Endothelial cell of umbilical vein (primary cell): ENCODE measurements at regions not wholly inside any gene's neighbourhood (a gene's known extent, or its start where the extent isn't known, plus 50 kb on each side); places are given as distances from the start of the nearest gene placed in this dataset.

Experiments used
- BruUV-seq: library from RNA; stranded (reverse); fragments of 400-500 nt; replicated peaks from 2 replicates; lab custom pipeline; 2021; lab: Mats Ljungman, UMichigan
- CTCF ChIA-PET: fragments of 300-600, 350-600 bp; sonication (Branson Sonifier 250); formaldehyde crosslinking; loops from one replicate; lab custom pipeline; 2021; ENCODE audit warnings: antibody characterized with exemption, inconsistent platforms; lab: Charles Lee
- POLR2A ChIA-PET: fragments of 300-600, 350-600 bp; sonication (Branson Sonifier 250); formaldehyde crosslinking; loops from one replicate; lab custom pipeline; 2021; ENCODE audit warnings: antibody characterized with exemption, inconsistent platforms; lab: Charles Lee
- DNase-seq: peaks from one replicate; pipeline ENCODE4 v3.0.0-alpha.2; 2011; ENCODE audit warnings: low read depth, low spot score
- FAIRE-seq: peaks from 2 replicates; lab custom pipeline; 2011; peaks lifted over from hg19 to GRCh38; lab: Jason Lieb, UNC
- H2AFZ ChIP-seq: 2 replicates; pipeline ENCODE4 v1.6.0; 2012; ENCODE audit warnings: low read depth, low read length, control low read depth, inconsistent platforms
- H3K27ac ChIP-seq: 2 replicates; pipeline ENCODE4 v1.5.1; 2011; ENCODE audit warnings: low read depth, mild to moderate bottlenecking, control low read depth, low read length, moderate library complexity; ENCODE audit not compliant: insufficient read depth
- H3K27me3 ChIP-seq, 2 experiments: 2 replicates each; pipeline versions ENCODE4 v1.6.0 to v1.6.1; 2011; ENCODE audit warnings: low read length in 2 of 2, mixed read lengths in 1 of 2; ENCODE audit not compliant: control insufficient read depth in 2 of 2, insufficient read depth in 2 of 2
- H3K36me3 ChIP-seq, 2 experiments: 2 replicates in 1 of 2; 3 replicates in 1 of 2; pipeline ENCODE4 v1.5.1; 2011; ENCODE audit warnings: low read length in 2 of 2, mild to moderate bottlenecking in 1 of 2, moderate library complexity in 1 of 2; ENCODE audit not compliant: control insufficient read depth in 2 of 2, insufficient read depth in 2 of 2; ENCODE audit errors: extremely low read depth in 1 of 2
- H3K4me1 ChIP-seq: 3 replicates; pipeline ENCODE4 v1.5.1; 2011; ENCODE audit warnings: mild to moderate bottlenecking, low read length; ENCODE audit not compliant: control insufficient read depth, insufficient read depth; ENCODE audit errors: extremely low read depth
- H3K4me2 ChIP-seq: 2 replicates; pipeline ENCODE4 v1.6.1; 2011; ENCODE audit warnings: low read length, control low read depth, mixed read lengths; ENCODE audit not compliant: insufficient read depth
- H3K4me3 ChIP-seq, 3 experiments: fragments of 200-600 bp in 1 of 3; sonication (generic), shearing (Covaris generic) in 1 of 3; replicated peaks in 1 of 3; 2 replicates each; pipeline ENCODE4 v1.5.1; 2011 to 2016; ENCODE audit warnings: control low read depth in 3 of 3, low read length in 3 of 3, mild to moderate bottlenecking in 2 of 3, inconsistent platforms in 1 of 3, low read depth in 1 of 3, moderate library complexity in 1 of 3; ENCODE audit not compliant: insufficient read depth in 1 of 3
- H3K79me2 ChIP-seq: 2 replicates; pipeline ENCODE4 v1.6.0; 2012; ENCODE audit warnings: low read length, inconsistent platforms; ENCODE audit not compliant: control insufficient read depth, insufficient read depth
- H3K9ac ChIP-seq: replicated peaks from 2 replicates; pipeline ENCODE3; 2011; ENCODE audit warnings: low read length, control low read depth; ENCODE audit not compliant: insufficient read depth; ENCODE audit errors: extremely low read depth
- H3K9me1 ChIP-seq: replicated peaks from 3 replicates; pipeline ENCODE4 v1.6.0; 2011; ENCODE audit warnings: mild to moderate bottlenecking, low read length; ENCODE audit not compliant: control insufficient read depth, insufficient read depth; ENCODE audit errors: extremely low read depth
- H3K9me3 ChIP-seq: replicated peaks from 2 replicates; pipeline ENCODE4 v1.5.1; 2012; ENCODE audit warnings: low read length, inconsistent platforms; ENCODE audit not compliant: control insufficient read depth, insufficient read depth
- H4K20me1 ChIP-seq: replicated peaks from 2 replicates; pipeline ENCODE3; 2011; ENCODE audit warnings: mild to moderate bottlenecking, low read length; ENCODE audit not compliant: control insufficient read depth, insufficient read depth; ENCODE audit errors: extremely low read depth
- EZH2 ChIP-seq: IDR thresholded peaks from 2 replicates; pipeline ENCODE4 v1.6.1; 2012; ENCODE audit warnings: borderline replicate concordance, low read depth, mild to moderate bottlenecking, moderate library complexity, low read length, inconsistent platforms; ENCODE audit not compliant: severe bottlenecking
- FOS ChIP-seq: IDR thresholded peaks from 2 replicates; pipeline ENCODE4 v1.6.1; 2011; ENCODE audit warnings: mild to moderate bottlenecking, low read length, moderate library complexity, borderline replicate concordance; ENCODE audit not compliant: insufficient read depth
- GATA2 ChIP-seq: IDR thresholded peaks from 2 replicates; pipeline ENCODE4 v1.7.0; 2011; ENCODE audit warnings: low read depth, mild to moderate bottlenecking, moderate library complexity, mixed read lengths, low read length; ENCODE audit not compliant: insufficient read length, insufficient read depth
- JUN ChIP-seq: IDR thresholded peaks from 2 replicates; pipeline ENCODE4 v1.6.1; 2011; ENCODE audit warnings: borderline replicate concordance, low read depth; ENCODE audit not compliant: insufficient read length, insufficient read depth
- MYC ChIP-seq: IDR thresholded peaks from one replicate; pipeline ENCODE4 v1.6.1; 2011; ENCODE audit warnings: mild to moderate bottlenecking, low read depth, low read length
- POLR2A ChIP-seq: IDR thresholded peaks from 2 replicates; pipeline ENCODE4 v1.6.1; 2012; ENCODE audit warnings: low read depth, mild to moderate bottlenecking, control low read depth, low read length
- POLR2AphosphoS5 ChIP-seq: IDR thresholded peaks from 2 replicates; pipeline ENCODE4 v1.6.1; 2012; ENCODE audit warnings: low read depth, mild to moderate bottlenecking, control low read depth, low read length, moderate library complexity; ENCODE audit not compliant: insufficient read depth
- dilution Hi-C: fragments of 300-500 bp; cut with MboI; formaldehyde crosslinking; loops from one replicate; pipeline ENCODE4 v1.15.0; 2019; ENCODE audit warnings: low sequenced_read_pairs; ENCODE audit not compliant: extremely low pct_ligation_motif_present
- intact Hi-C: fragments of 100-400 bp; cut with micrococcal nuclease; formaldehyde crosslinking; loops from one replicate; pipeline ENCODE4 v1.10.0; 2022
- TF ChIP-seq, protein P1 (sequence below), 2 donors: IDR thresholded peaks; 1 replicate in 1 of 2; 2 replicates in 1 of 2; pipeline ENCODE4 v1.5.1; 2011; ENCODE audit warnings: low read length in 2 of 2, mild to moderate bottlenecking in 2 of 2, moderate library complexity in 2 of 2, control low read depth in 1 of 2, inconsistent platforms in 1 of 2, low read depth in 1 of 2; ENCODE audit not compliant: insufficient read depth in 1 of 2; ENCODE audit errors: extremely low read depth in 1 of 2
- TF ChIP-seq, protein P2 (sequence below): IDR thresholded peaks from 2 replicates; pipeline ENCODE4 v1.6.1; 2011; ENCODE audit not compliant: insufficient read depth, insufficient read length

DNA sequence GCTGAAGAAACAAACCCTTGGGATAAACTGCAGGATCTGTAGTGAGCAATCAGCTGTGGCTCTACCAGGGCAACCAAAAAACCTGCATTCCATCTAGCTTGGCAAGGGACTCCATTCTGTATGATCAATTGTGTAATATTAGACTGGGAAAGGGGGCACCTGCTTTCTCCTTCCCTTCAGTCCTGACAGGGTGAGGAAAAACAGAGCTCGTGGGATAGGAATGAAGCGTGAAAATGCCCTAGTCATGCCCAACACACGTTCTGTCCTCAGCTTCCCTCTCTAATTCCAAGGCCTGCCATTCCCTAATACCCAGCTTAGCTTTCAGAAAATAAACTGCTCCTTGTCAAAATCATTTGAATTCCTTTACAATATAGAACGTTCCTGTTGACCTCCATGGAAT lies 442.3 kb downstream of the PLPP3 start:
- Histone ChIP-seq H3K27me3 (no peaks in the 10 kb centered on the region), H3K27ac (peak overlapping the region; percentile 72), H3K4me2 (peak overlapping the region; percentile 54), H3K9me1 (no peaks in the 10 kb centered on the region), H3K79me2 (no peaks in the 10 kb centered on the region), H3K9ac (no peak overlapping the region), H2AFZ (peak overlapping the region; percentile 15), H3K36me3 (no peaks in the 10 kb centered on the region), H3K4me1 (peaks cover 20% of the 10 kb centered on the region), H4K20me1 (no peaks in the 10 kb centered on the region), H3K9me3 (no peaks in the 10 kb centered on the region), H3K4me3 (no peak overlapping the region)
- dilution Hi-C loops (no loop called here), intact Hi-C loops (no loop called here)
- CTCF ChIA-PET: no interaction called here
- no TSS peak for BruUV-seq
- POLR2A ChIA-PET: no interaction called here
- TF ChIP-seq, protein P1, sequence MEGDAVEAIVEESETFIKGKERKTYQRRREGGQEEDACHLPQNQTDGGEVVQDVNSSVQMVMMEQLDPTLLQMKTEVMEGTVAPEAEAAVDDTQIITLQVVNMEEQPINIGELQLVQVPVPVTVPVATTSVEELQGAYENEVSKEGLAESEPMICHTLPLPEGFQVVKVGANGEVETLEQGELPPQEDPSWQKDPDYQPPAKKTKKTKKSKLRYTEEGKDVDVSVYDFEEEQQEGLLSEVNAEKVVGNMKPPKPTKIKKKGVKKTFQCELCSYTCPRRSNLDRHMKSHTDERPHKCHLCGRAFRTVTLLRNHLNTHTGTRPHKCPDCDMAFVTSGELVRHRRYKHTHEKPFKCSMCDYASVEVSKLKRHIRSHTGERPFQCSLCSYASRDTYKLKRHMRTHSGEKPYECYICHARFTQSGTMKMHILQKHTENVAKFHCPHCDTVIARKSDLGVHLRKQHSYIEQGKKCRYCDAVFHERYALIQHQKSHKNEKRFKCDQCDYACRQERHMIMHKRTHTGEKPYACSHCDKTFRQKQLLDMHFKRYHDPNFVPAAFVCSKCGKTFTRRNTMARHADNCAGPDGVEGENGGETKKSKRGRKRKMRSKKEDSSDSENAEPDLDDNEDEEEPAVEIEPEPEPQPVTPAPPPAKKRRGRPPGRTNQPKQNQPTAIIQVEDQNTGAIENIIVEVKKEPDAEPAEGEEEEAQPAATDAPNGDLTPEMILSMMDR (IDR thresholded peaks at IDR 0.05; ENCODE audit: extremely low read depth in 1 of 2, insufficient read depth in 1 of 2, low read depth in 1 of 2, low read length in 2 of 2): no peak
- no peak for TF ChIP-seq MYC
- TF ChIP-seq FOS: no peak
- TF ChIP-seq POLR2AphosphoS5: no peak
- TF ChIP-seq POLR2A: no peak
- no peak for TF ChIP-seq EZH2
- TF ChIP-seq JUN: no peak
- no peak for DNase-seq
- FAIRE-seq: no peak

GRCh38 chr1:56135864-56136147 lies 443.6 kb downstream of the PLPP3 start:
- no peak for FAIRE-seq
- Histone ChIP-seq H3K9me1 (no peaks in the 10 kb centered on the region), H3K4me2 (no peak overlapping the region), H2AFZ (no peak overlapping the region), H3K27ac (no peak overlapping the region), H3K27me3 (no peaks in the 10 kb centered on the region), H3K9me3 (no peaks in the 10 kb centered on the region), H3K4me3 (no peak overlapping the region), H3K79me2 (no peaks in the 10 kb centered on the region), H4K20me1 (no peaks in the 10 kb centered on the region), H3K4me1 (peaks cover 20% of the 10 kb centered on the region), H3K36me3 (no peaks in the 10 kb centered on the region), H3K9ac (no peak overlapping the region)
- TF ChIP-seq EZH2 (no peak), JUN (no peak), POLR2AphosphoS5 (no peak), GATA2 (no peak), POLR2A (no peak), FOS (no peak), MYC (no peak)
- TF ChIP-seq, protein P1 (IDR thresholded peaks at IDR 0.05; ENCODE audit: extremely low read depth in 1 of 2, insufficient read depth in 1 of 2, low read depth in 1 of 2, low read length in 2 of 2): no peak
- TF ChIP-seq, protein P2, sequence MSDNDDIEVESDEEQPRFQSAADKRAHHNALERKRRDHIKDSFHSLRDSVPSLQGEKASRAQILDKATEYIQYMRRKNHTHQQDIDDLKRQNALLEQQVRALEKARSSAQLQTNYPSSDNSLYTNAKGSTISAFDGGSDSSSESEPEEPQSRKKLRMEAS: no peak
- intact Hi-C loops (no loop called here), dilution Hi-C loops (no loop called here)
- CTCF ChIA-PET: no interaction called here
- POLR2A ChIA-PET: no interaction called here
- DNase-seq: peak; percentile 74
- BruUV-seq: no TSS peak
